Erythroblast (primary cell): ENCODE measurements at regions not wholly inside any gene's neighbourhood (a gene's known extent, or its start where the extent isn't known, plus 50 kb on each side); places are given as distances from the start of the nearest gene placed in this dataset.

ENCODE experiments used
- DNase-seq, 2 experiments: peaks; one replicate each; lab custom pipeline; 2025; lab: John Stamatoyannopoulos, UW
- GATA1 ChIP-seq: IDR thresholded peaks from 2 replicates; pipeline ENCODE4 v1.6.1; 2011; ENCODE audit warnings: low read depth, mild to moderate bottlenecking, control low read depth, low read length, moderate library complexity
- POLR2A ChIP-seq: IDR thresholded peaks from 2 replicates; pipeline ENCODE4 v1.6.1; 2011; ENCODE audit warnings: mild to moderate bottlenecking, low read length

- DNase-seq, result no peak
- no peak for TF ChIP-seq POLR2A
- no peak for TF ChIP-seq GATA1
Measured at GRCh38 chr3:194013928-194014327, 122.0 kb upstream of the HES1 start.

- DNase-seq, result no peak
- no peak for TF ChIP-seq GATA1
Measured at GRCh38 chr3:194014756-194015155, 121.2 kb upstream of the HES1 start.

GRCh38 chr3:194019398-194020165 is 116.4 kb upstream of the HES1 start:
- TF ChIP-seq GATA1 (no peak), POLR2A (no peak)
- DNase-seq, result no peak

- no peak for TF ChIP-seq GATA1
- no peak for TF ChIP-seq POLR2A
- no peak for DNase-seq
Measured at GRCh38 chr3:194022052-194022451, 113.9 kb upstream of the HES1 start.

GRCh38 chr3:194022816-194023215 is 113.1 kb upstream of the HES1 start:
- DNase-seq, result no peak
- TF ChIP-seq GATA1 (no peak), POLR2A (no peak)

GRCh38 chr3:194023501-194024280 is 112.3 kb upstream of the HES1 start:
- DNase-seq, result no peak
- TF ChIP-seq POLR2A (no peak), GATA1 (no peak)

GRCh38 chr3:194025119-194025518 is 110.8 kb upstream of the HES1 start:
- TF ChIP-seq GATA1 (no peak), POLR2A (no peak)
- no peak for DNase-seq

- no peak for DNase-seq
- TF ChIP-seq POLR2A, result no peak
- no peak for TF ChIP-seq GATA1
Measured at GRCh38 chr3:194025951-194026350, 110.0 kb upstream of the HES1 start.

- TF ChIP-seq POLR2A, result no peak
- no peak for TF ChIP-seq GATA1
- DNase-seq, result no peak
Measured at GRCh38 chr3:194028434-194029004, 107.4 kb upstream of the HES1 start.

- TF ChIP-seq GATA1 (no peak), POLR2A (no peak)
- no peak for DNase-seq
Measured at GRCh38 chr3:194029846-194030245, 106.1 kb upstream of the HES1 start.

- TF ChIP-seq POLR2A (no peak), GATA1 (no peak)
- DNase-seq, result no peak
Measured at GRCh38 chr3:194030372-194030771, 105.6 kb upstream of the HES1 start.

- DNase-seq, result no peak
- no peak for TF ChIP-seq POLR2A
- TF ChIP-seq GATA1, result no peak
Measured at GRCh38 chr3:194031349-194031748, 104.6 kb upstream of the HES1 start.

- DNase-seq, result no peak
- TF ChIP-seq POLR2A (no peak), GATA1 (no peak)
Measured at GRCh38 chr3:194031867-194032635, 103.9 kb upstream of the HES1 start.
